ENCODE measurements at regions not wholly inside any gene's neighbourhood (a gene's known extent, or its start where the extent isn't known, plus 50 kb on each side); places are given as distances from the start of the nearest gene placed in this dataset.

- TF ChIP-seq POLR2AphosphoS5 (IDR thresholded peaks at IDR 0.05) (no peak), CTCF (IDR thresholded peaks at IDR 0.05) (no peak), POLR2A (IDR thresholded peaks at IDR 0.05) (no peak)
Observed at GRCh38 chr4:185903205-185903604, 91.2 kb upstream of the SORBS2 start.

Measured in breast epithelium (tissue), 3 donors.